ENCODE measurements at regions not wholly inside any gene's neighbourhood (a gene's known extent, or its start where the extent isn't known, plus 50 kb on each side); places are given as distances from the start of the nearest gene placed in this dataset.

DNA sequence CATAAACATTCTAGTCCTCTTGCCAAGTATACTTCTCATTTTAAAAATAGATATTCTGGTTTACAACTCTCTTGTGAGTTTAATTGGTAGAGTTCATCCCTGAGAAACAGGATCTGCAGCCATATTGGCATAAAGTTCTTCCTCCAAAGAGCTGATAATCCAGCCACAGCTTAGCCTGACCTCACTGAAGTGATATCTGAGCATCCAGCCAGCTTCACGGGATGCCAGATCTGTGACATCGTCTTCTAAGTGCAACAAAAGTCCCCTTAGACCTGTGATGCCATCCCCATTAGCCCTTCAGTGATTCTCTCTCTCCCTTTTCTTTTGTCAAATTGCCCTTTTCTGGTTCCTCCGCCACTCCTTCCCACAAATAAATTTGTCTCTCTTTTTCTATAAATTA is 180.6 kb upstream of the STXBP5 start:
- DNase-seq (ENCODE audit: low spot score) = no peak
- no peak for FAIRE-seq

GRCh38 chr6:147029923-147030322 is 174.3 kb upstream of the STXBP5 start:
- DNase-seq (ENCODE audit: low spot score) (no peak), FAIRE-seq (no peak)

GRCh38 chr6:147033267-147033666 is 170.9 kb upstream of the STXBP5 start:
- FAIRE-seq (no peak), DNase-seq (ENCODE audit: low spot score) (no peak)

DNA sequence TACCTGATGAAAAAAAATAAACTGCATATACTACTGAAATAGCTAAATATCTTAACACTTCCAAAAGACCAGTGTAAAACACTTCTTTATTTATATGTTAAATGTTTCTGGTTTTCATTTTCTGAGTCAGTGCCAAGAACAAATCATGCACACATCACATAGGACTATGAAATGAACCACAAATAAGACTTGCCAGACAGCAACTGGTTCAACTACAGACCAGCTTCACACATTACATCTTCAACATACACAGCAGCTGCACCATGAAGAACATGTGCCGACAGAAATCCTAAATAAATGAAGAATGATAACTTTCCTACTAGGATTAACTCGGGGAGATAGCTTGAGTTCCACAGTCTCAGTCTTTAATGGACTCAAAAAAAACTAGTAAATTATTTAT is 168.3 kb upstream of the STXBP5 start:
- DNase-seq (ENCODE audit: low spot score) (no peak), FAIRE-seq (no peak)

DNA sequence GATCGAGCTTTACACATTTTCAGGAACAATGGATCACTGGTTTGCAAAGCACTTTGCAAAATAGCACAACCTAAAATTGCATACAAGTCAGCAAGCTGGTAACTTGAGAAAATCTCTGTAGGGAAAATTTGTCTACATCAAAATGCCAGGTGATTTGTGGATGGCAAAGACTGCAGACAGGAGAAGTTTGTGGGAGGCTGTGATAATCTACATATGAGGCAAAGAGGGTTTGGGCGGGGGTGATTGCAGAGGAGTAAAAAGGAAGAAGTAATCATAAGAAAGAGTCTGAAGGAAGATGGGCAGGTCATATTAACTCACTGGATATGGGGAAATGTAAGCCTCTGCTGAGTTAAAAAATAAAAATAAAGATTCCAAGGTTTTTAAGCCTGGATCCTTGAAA is 166.3 kb upstream of the STXBP5 start:
- FAIRE-seq (no peak), DNase-seq (ENCODE audit: low spot score) (no peak)

- DNase-seq (ENCODE audit: low spot score) (no peak), FAIRE-seq (no peak)
Measured at GRCh38 chr6:147040121-147040910, 163.9 kb upstream of the STXBP5 start.

- FAIRE-seq (no peak), DNase-seq (ENCODE audit: low spot score) (no peak)
Measured at GRCh38 chr6:147042679-147043078, 161.5 kb upstream of the STXBP5 start.

DNA sequence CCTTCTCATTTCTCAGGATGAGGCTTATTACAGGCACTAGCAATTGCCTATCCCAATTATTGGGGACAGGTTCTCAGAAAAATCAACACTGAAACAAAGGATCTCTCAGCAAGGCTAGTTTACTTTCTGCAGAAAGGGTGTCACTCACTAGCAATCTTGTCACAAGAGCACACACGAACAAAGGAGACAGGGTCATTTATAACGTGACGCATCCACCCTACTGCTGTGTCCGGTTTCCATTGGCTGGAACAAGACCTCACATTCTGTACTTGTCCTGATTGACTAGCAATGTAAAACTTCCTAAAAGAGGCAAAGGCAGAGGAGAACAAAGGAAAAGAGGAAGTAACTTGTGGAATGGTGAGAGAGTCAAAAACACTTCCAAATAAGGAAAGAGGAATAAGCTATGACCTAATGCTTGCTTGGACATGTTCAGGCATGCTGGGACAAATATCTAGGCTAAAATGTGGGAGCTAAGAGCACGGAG is 160.2 kb upstream of the STXBP5 start:
- DNase-seq (ENCODE audit: low spot score) (no peak), FAIRE-seq (no peak)

DNA sequence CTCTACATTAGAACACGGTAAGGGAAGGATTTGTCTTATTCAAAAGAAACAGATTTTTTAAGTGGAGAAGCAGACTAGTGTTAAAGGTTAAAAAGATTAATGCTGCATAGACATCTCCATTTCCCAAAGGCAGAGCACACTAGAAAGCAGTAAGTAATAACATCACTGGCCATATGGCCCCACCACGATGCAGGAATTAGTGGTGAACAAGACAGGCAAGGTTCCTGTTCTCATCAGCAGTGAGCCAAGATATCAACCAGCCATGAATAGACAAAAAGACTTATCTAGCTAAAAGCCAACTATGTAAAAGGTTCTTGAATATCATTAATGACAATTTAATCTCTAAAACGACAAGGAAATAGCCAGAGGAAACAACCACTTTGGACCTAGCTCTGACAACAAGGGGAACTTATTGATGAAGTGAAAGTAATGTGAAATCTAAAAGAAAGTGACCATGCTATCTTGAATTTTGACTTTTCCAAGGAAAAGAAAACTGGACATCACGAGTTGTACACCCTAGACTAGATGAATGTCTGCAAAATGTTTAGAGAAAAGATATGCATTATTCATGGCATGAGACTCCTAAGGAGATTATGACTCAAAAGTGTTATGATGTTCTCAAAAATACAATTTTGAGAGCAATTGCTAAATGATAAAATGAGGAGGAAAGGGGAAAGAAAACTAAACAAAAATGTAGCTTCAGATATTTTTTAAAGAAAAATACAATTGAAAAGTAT is 157.9 kb upstream of the STXBP5 start:
- DNase-seq (ENCODE audit: low spot score) = no peak
- FAIRE-seq = no peak

GRCh38 chr6:147048930-147049329 is 155.3 kb upstream of the STXBP5 start:
- DNase-seq (ENCODE audit: low spot score) = no peak
- FAIRE-seq = no peak

DNA sequence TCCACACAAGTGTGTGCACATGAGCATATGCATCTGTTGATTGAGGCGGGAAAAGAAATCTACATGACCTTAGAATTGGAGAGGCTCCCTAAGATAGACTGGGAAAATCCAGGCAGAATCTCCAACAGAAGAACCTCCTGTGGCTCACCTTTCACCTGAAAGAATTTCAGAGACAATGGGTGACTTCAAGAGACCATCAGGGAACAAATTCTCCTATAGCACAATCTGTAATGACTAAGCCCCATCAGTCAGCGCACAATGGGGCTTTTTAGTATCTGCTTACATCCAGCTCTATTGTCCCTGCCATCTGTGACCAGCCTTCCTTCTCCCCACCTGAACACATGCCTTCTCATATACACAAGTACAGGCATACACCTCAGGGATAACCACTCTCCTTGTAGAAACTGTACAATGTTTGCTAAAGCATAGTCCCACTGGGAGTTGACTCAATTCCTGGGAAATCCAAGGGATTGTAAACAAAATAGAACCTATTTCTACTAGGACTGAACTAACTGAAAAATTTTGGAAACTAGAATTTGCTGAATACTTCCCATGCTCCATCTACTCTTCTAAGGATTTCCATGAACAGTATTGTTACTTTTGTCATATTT is 150.8 kb upstream of the STXBP5 start:
- FAIRE-seq (no peak), DNase-seq (ENCODE audit: low spot score) (no peak)

DNA sequence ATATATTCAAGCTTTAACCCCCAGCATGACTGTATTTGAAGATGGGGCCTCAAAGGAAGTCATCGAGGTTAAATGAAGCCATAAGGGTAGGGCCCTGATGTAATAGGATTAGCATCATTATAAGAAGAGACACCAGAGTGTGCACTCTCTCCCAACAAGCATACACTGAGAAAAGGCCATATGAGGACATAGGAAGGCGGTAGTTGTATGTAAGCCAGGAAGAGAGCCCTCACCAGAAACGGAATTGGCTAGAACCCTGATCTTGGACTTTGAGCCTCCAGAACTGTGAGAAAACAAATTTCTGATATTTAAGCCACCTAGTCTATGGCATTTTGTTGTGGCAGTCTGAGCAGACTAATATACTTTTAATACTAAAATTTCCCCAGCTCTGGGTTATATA is 150.1 kb upstream of the STXBP5 start:
- FAIRE-seq (no peak), DNase-seq (ENCODE audit: low spot score) (no peak)

DNA sequence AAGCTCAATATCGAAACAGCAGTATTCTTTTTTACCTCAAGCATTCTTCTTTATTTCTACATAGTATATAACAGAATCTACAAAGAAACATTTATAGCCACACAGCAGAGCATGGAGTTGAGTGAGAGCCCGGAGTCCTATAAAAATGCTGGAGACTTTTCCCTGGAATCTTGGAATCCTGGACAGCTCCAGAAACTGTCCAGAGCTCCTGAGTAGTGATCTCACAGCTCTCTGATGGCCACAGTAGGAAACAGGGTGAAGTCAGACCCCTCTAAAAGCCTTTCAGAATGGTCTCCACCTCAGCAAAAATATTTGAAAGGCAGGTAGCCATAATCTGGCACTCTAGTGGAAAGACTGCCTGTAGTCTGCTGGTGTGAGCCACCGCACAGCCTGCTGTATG is 149.3 kb upstream of the STXBP5 start:
- DNase-seq (ENCODE audit: low spot score) (no peak), FAIRE-seq (no peak)

- FAIRE-seq (no peak), DNase-seq (ENCODE audit: low spot score) (no peak)
Measured at GRCh38 chr6:147055821-147056392, 148.3 kb upstream of the STXBP5 start.

DNA sequence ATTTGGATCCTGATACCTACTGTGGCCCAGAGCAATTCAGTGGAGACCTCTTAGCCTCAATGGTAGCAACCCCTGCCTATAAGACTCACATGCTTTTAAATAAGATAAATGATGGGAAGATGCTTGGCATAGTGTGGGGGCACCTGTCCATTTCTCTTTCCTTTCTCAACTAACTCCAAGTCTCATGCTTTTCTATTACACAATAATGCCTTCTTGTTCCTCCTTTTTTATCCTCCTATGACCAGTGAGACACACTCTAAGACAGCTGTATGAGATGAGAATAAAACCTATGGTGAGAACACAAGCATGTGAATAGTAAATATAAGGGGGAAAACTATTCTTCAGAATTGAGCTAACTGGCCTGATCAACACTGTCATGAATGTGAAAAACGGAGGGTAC is 147.0 kb upstream of the STXBP5 start:
- no peak for DNase-seq (ENCODE audit: low spot score)
- no peak for FAIRE-seq

GRCh38 chr6:147057705-147058342 is 146.4 kb upstream of the STXBP5 start:
- FAIRE-seq (no peak), DNase-seq (ENCODE audit: low spot score) (no peak)

DNA sequence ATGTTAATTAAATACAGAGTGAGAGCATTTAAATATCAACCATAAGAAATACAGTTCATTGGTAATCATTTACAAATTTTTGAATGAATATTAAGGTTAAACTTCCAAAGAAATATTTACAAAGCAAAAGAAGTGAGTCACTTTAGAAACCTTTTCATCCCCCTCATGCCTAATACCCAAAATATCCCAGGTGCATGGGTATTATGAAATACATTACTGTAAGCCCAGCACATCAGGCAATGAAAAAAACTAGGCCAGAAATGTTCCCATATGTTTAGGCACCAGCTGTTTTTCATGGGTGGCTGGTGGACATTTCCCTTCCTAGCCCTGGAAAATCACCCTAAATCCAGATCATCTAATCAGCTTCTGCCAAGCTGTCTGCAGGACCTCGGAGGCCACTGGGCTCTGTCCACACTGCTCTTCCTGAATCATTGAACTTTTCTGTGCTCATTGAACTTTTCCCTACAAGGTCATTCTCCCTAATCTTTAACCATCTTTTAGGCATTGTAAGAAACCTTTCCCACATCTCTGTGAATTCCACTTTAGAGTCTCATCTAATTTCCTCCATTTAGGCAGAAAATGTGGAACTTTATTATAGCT is 145.3 kb upstream of the STXBP5 start:
- FAIRE-seq (no peak), DNase-seq (ENCODE audit: low spot score) (no peak)

GRCh38 chr6:147060636-147061035 is 143.6 kb upstream of the STXBP5 start:
- DNase-seq (ENCODE audit: low spot score) = no peak
- no peak for FAIRE-seq

GRCh38 chr6:147061252-147061651 is 143.0 kb upstream of the STXBP5 start:
- FAIRE-seq (no peak), DNase-seq (ENCODE audit: low spot score) (no peak)

- no peak for FAIRE-seq
- peak; percentile 7 for DNase-seq (ENCODE audit: low spot score)
Measured at GRCh38 chr6:147063469-147064031, 140.7 kb upstream of the STXBP5 start.

- FAIRE-seq = no peak
- no peak for DNase-seq (ENCODE audit: low spot score)
Measured at GRCh38 chr6:147065786-147066185, 138.4 kb upstream of the STXBP5 start.

Measured in RCC 7860 (cell line).